ENCODE measurements at regions not wholly inside any gene's neighbourhood (a gene's known extent, or its start where the extent isn't known, plus 50 kb on each side); places are given as distances from the start of the nearest gene placed in this dataset.

DNA sequence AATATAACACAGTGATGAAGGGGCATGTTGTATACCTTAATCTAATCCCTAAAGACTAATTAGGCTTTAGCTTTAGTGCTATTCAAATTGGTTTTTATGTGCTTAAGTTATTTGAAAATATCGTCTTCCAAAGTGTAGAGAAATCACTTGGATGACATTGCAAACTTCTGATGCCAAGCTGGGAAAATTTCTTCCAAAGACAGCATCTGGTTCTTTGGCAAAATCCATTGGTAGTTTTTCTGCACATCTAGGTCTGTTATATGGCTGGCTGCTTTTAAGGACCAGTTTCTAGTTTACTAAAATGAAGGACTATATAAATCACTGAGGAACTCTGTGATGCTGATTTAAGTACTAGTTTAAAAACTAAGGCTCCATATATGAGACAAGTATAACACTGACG, 2362.3 kb downstream of the PCDH9 start:
- Histone ChIP-seq H3K14ac (ENCODE audit: low read length) (no peak overlapping the region), H3K79me2 (ENCODE audit: control insufficient read depth, insufficient read depth, low read length, poor library complexity) (no peaks in the 10 kb centered on the region), H3K4me2 (ENCODE audit: low read length) (no peak overlapping the region), H3K27me3 (ENCODE audit: insufficient read depth, low read length) (no peaks in the 10 kb centered on the region), H4K12ac (ENCODE audit: low read depth, low read length) (no peak overlapping the region), H2BK120ac (ENCODE audit: insufficient read depth, low read length, poor library complexity) (no peak overlapping the region), H3K4me3 (ENCODE audit: low read depth, low read length) (no peak overlapping the region), H3K23ac (ENCODE audit: low read length) (no peak overlapping the region), H3K4ac (ENCODE audit: low read depth, low read length) (no peak overlapping the region), H4K91ac (ENCODE audit: low read depth, low read length) (no peak overlapping the region), H2AK5ac (ENCODE audit: low read length) (no peak overlapping the region), H3K4me1 (ENCODE audit: control insufficient read depth in 1 of 2, insufficient read depth in 2 of 2, low read length in 2 of 2) (no peaks in the 10 kb centered on the region), H3K27ac (ENCODE audit: low read depth, low read length) (no peak overlapping the region), H3K36me3 (ENCODE audit: control insufficient read depth in 1 of 2, insufficient read depth in 2 of 2, low read length in 2 of 2) (no peaks in the 10 kb centered on the region), H2BK5ac (ENCODE audit: low read depth, low read length, poor library complexity) (no peak overlapping the region), H2BK12ac (ENCODE audit: low read length) (no peak overlapping the region), H3K18ac (ENCODE audit: low read length) (no peak overlapping the region), H3K9ac (ENCODE audit: low read length) (no peak overlapping the region), H3K9me3 (ENCODE audit: insufficient read depth, low read depth, low read length) (no peaks in the 10 kb centered on the region), H2AFZ (ENCODE audit: insufficient read depth, low read length, poor library complexity) (no peak overlapping the region), H3K79me1 (ENCODE audit: low read length) (no peaks in the 10 kb centered on the region), H4K8ac (ENCODE audit: low read depth, low read length) (no peak overlapping the region)
- no peak for DNase-seq
- no CpG with 5 or more reads among the region's 2 CpGs for WGBS (ENCODE audit: extremely low coverage, insufficient coverage, insufficient read length)

DNA sequence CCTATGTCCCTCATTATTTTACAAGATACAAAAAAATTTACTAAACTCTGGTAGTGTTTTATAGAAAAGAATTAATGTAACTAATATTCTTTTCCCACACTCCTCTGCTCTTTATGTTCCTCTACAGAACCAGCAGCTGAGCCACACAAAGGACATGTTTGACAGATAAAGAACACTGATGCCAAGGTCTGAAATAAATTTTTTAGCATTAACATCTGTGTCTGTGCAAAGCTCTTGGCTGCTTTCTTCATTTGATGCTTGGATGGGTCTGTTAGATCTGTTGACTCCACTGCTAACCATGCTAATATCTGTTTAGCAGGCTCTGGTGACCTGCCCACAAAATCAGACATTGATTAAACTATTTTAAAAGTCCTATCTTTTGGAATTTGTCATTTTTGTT, 2363.8 kb downstream of the PCDH9 start:
- Histone ChIP-seq H3K14ac (ENCODE audit: low read length) (no peak overlapping the region), H3K9ac (ENCODE audit: low read length) (no peak overlapping the region), H3K23ac (ENCODE audit: low read length) (no peak overlapping the region), H3K36me3 (ENCODE audit: control insufficient read depth in 1 of 2, insufficient read depth in 2 of 2, low read length in 2 of 2) (no peaks in the 10 kb centered on the region), H3K79me2 (ENCODE audit: control insufficient read depth, insufficient read depth, low read length, poor library complexity) (no peaks in the 10 kb centered on the region), H3K4me3 (ENCODE audit: low read depth, low read length) (no peak overlapping the region), H3K4me1 (ENCODE audit: control insufficient read depth in 1 of 2, insufficient read depth in 2 of 2, low read length in 2 of 2) (no peaks in the 10 kb centered on the region), H2BK5ac (ENCODE audit: low read depth, low read length, poor library complexity) (no peak overlapping the region), H3K27ac (ENCODE audit: low read depth, low read length) (no peak overlapping the region), H2AFZ (ENCODE audit: insufficient read depth, low read length, poor library complexity) (no peak overlapping the region), H2BK12ac (ENCODE audit: low read length) (no peak overlapping the region), H4K91ac (ENCODE audit: low read depth, low read length) (no peak overlapping the region), H3K4me2 (ENCODE audit: low read length) (no peak overlapping the region), H3K27me3 (ENCODE audit: insufficient read depth, low read length) (no peaks in the 10 kb centered on the region), H3K18ac (ENCODE audit: low read length) (no peak overlapping the region), H3K4ac (ENCODE audit: low read depth, low read length) (no peak overlapping the region), H4K12ac (ENCODE audit: low read depth, low read length) (no peak overlapping the region), H2BK120ac (ENCODE audit: insufficient read depth, low read length, poor library complexity) (no peak overlapping the region), H4K8ac (ENCODE audit: low read depth, low read length) (no peak overlapping the region), H3K79me1 (ENCODE audit: low read length) (no peaks in the 10 kb centered on the region), H3K9me3 (ENCODE audit: insufficient read depth, low read depth, low read length) (no peaks in the 10 kb centered on the region), H2AK5ac (ENCODE audit: low read length) (no peak overlapping the region)
- DNase-seq = no peak

DNA sequence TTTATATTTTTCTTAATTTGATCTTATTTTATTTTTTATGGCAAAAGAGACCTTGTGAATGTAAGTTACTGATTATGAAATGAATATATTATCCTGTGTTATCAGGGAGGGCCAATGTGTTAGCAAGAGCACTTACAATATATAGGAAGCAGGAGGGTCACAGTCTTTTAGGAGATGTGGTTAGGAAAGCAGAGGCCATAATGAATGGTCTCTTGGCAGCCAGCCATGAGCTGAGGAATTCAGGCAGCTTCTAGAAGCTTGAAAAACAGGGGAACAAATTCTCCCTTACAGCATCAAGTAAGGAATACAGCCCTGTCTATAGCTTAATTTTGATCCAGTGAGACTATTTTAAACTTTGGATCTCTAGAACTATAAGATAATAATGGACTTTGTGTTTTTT, 2374.6 kb downstream of the PCDH9 start:
- Histone ChIP-seq H2BK120ac (ENCODE audit: insufficient read depth, low read length, poor library complexity) (no peak overlapping the region), H3K27ac (ENCODE audit: low read depth, low read length) (no peak overlapping the region), H3K79me2 (ENCODE audit: control insufficient read depth, insufficient read depth, low read length, poor library complexity) (no peaks in the 10 kb centered on the region), H3K9ac (ENCODE audit: low read length) (no peak overlapping the region), H3K23ac (ENCODE audit: low read length) (no peak overlapping the region), H2BK5ac (ENCODE audit: low read depth, low read length, poor library complexity) (no peak overlapping the region), H2AK5ac (ENCODE audit: low read length) (peak overlapping the region; percentile 69), H3K4me1 (ENCODE audit: control insufficient read depth in 1 of 2, insufficient read depth in 2 of 2, low read length in 2 of 2) (no peaks in the 10 kb centered on the region), H4K91ac (ENCODE audit: low read depth, low read length) (no peak overlapping the region), H3K18ac (ENCODE audit: low read length) (no peak overlapping the region), H2AFZ (ENCODE audit: insufficient read depth, low read length, poor library complexity) (no peak overlapping the region), H3K14ac (ENCODE audit: low read length) (no peak overlapping the region), H2BK12ac (ENCODE audit: low read length) (no peak overlapping the region), H4K8ac (ENCODE audit: low read depth, low read length) (no peak overlapping the region), H3K4ac (ENCODE audit: low read depth, low read length) (no peak overlapping the region), H3K4me2 (ENCODE audit: low read length) (no peak overlapping the region), H3K79me1 (ENCODE audit: low read length) (peaks cover 2% of the 10 kb centered on the region), H4K12ac (ENCODE audit: low read depth, low read length) (no peak overlapping the region), H3K27me3 (ENCODE audit: insufficient read depth, low read length) (no peaks in the 10 kb centered on the region), H3K9me3 (ENCODE audit: insufficient read depth, low read depth, low read length) (no peaks in the 10 kb centered on the region), H3K36me3 (ENCODE audit: control insufficient read depth in 1 of 2, insufficient read depth in 2 of 2, low read length in 2 of 2) (no peaks in the 10 kb centered on the region), H3K4me3 (ENCODE audit: low read depth, low read length) (no peak overlapping the region)
- DNase-seq = no peak

- H3K4me3 ChIP-seq (ENCODE audit: low read depth, low read length) = no peak overlapping the region
- H3K4me1 ChIP-seq (ENCODE audit: control insufficient read depth in 1 of 2, insufficient read depth in 2 of 2, low read length in 2 of 2) = no peaks in the 10 kb centered on the region
- H3K9ac ChIP-seq (ENCODE audit: low read length) = no peak overlapping the region
- no peak overlapping the region for H2AFZ ChIP-seq (ENCODE audit: insufficient read depth, low read length, poor library complexity)
- no peak overlapping the region for H2BK12ac ChIP-seq (ENCODE audit: low read length)
- no peak overlapping the region for H4K12ac ChIP-seq (ENCODE audit: low read depth, low read length)
- H3K36me3 ChIP-seq (ENCODE audit: control insufficient read depth in 1 of 2, insufficient read depth in 2 of 2, low read length in 2 of 2) = no peaks in the 10 kb centered on the region
- no peaks in the 10 kb centered on the region for H3K27me3 ChIP-seq (ENCODE audit: insufficient read depth, low read length)
- DNase-seq = no peak
- H3K18ac ChIP-seq (ENCODE audit: low read length) = no peak overlapping the region
- H3K14ac ChIP-seq (ENCODE audit: low read length) = no peak overlapping the region
- H3K4me2 ChIP-seq (ENCODE audit: low read length) = no peak overlapping the region
- H2BK5ac ChIP-seq (ENCODE audit: low read depth, low read length, poor library complexity) = no peak overlapping the region
- H3K79me1 ChIP-seq (ENCODE audit: low read length) = peaks cover 2% of the 10 kb centered on the region
- no peak overlapping the region for H2BK120ac ChIP-seq (ENCODE audit: insufficient read depth, low read length, poor library complexity)
- H3K27ac ChIP-seq (ENCODE audit: low read depth, low read length) = no peak overlapping the region
- no peak overlapping the region for H4K8ac ChIP-seq (ENCODE audit: low read depth, low read length)
- no peaks in the 10 kb centered on the region for H3K79me2 ChIP-seq (ENCODE audit: control insufficient read depth, insufficient read depth, low read length, poor library complexity)
- no peaks in the 10 kb centered on the region for H3K9me3 ChIP-seq (ENCODE audit: insufficient read depth, low read depth, low read length)
- no peak overlapping the region for H3K4ac ChIP-seq (ENCODE audit: low read depth, low read length)
- no peak overlapping the region for H4K91ac ChIP-seq (ENCODE audit: low read depth, low read length)
- H3K23ac ChIP-seq (ENCODE audit: low read length) = no peak overlapping the region
- H2AK5ac ChIP-seq (ENCODE audit: low read length) = no peak overlapping the region
Measured at GRCh38 chr13:64850017-64850416, 2380.1 kb downstream of the PCDH9 start.

DNA sequence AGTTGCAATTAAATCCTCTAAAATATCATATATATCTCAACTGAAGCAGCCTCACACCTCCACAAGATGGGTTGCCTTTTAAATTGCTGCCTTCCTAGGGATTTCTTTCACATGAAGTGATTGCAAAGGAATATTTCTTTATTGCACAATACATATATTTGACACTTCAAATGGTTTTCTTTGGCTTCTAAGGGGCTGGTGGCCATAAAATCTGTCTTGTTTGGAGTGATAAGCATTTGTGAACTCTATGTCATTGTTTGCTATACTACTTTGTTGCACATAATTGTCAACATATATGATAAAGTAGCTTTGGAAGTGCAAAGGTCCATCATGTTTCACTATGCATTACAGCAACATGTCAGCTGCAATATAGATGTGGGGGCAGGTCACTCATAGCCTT, 2380.9 kb downstream of the PCDH9 start:
- Histone ChIP-seq H3K79me2 (ENCODE audit: control insufficient read depth, insufficient read depth, low read length, poor library complexity) (no peaks in the 10 kb centered on the region), H3K23ac (ENCODE audit: low read length) (no peak overlapping the region), H3K14ac (ENCODE audit: low read length) (no peak overlapping the region), H3K4me2 (ENCODE audit: low read length) (no peak overlapping the region), H2BK12ac (ENCODE audit: low read length) (no peak overlapping the region), H2BK5ac (ENCODE audit: low read depth, low read length, poor library complexity) (no peak overlapping the region), H2BK120ac (ENCODE audit: insufficient read depth, low read length, poor library complexity) (no peak overlapping the region), H3K4me3 (ENCODE audit: low read depth, low read length) (no peak overlapping the region), H3K4me1 (ENCODE audit: control insufficient read depth in 1 of 2, insufficient read depth in 2 of 2, low read length in 2 of 2) (no peaks in the 10 kb centered on the region), H3K9me3 (ENCODE audit: insufficient read depth, low read depth, low read length) (no peaks in the 10 kb centered on the region), H3K9ac (ENCODE audit: low read length) (no peak overlapping the region), H4K8ac (ENCODE audit: low read depth, low read length) (no peak overlapping the region), H2AFZ (ENCODE audit: insufficient read depth, low read length, poor library complexity) (no peak overlapping the region), H3K18ac (ENCODE audit: low read length) (no peak overlapping the region), H3K79me1 (ENCODE audit: low read length) (peaks cover 2% of the 10 kb centered on the region), H4K91ac (ENCODE audit: low read depth, low read length) (no peak overlapping the region), H3K27ac (ENCODE audit: low read depth, low read length) (no peak overlapping the region), H3K36me3 (ENCODE audit: control insufficient read depth in 1 of 2, insufficient read depth in 2 of 2, low read length in 2 of 2) (no peaks in the 10 kb centered on the region), H3K4ac (ENCODE audit: low read depth, low read length) (no peak overlapping the region), H2AK5ac (ENCODE audit: low read length) (no peak overlapping the region), H3K27me3 (ENCODE audit: insufficient read depth, low read length) (no peaks in the 10 kb centered on the region), H4K12ac (ENCODE audit: low read depth, low read length) (no peak overlapping the region)
- no peak for DNase-seq
